Endometrium (tissue), 2 donors: ENCODE measurements at regions not wholly inside any gene's neighbourhood (a gene's known extent, or its start where the extent isn't known, plus 50 kb on each side); places are given as distances from the start of the nearest gene placed in this dataset.

Source experiments
- FAIRE-seq: peaks from 2 replicates; lab custom pipeline; 2012; peaks lifted over from hg19 to GRCh38; lab: Jason Lieb, UNC
- donor health status: control.
- donor health status: control.

- no peak for FAIRE-seq
Observed at GRCh38 chr2:145041706-145042105, 521.8 kb upstream of the ZEB2 start.

GRCh38 chr2:145040433-145040832, 520.5 kb upstream of the ZEB2 start:
- no peak for FAIRE-seq

GRCh38 chr2:145038041-145038525, 518.2 kb upstream of the ZEB2 start:
- FAIRE-seq: no peak

- FAIRE-seq: no peak
Observed at GRCh38 chr2:145036421-145037011, 516.6 kb upstream of the ZEB2 start.

- no peak for FAIRE-seq
Observed at GRCh38 chr2:145034511-145034910, 514.6 kb upstream of the ZEB2 start.

- FAIRE-seq: no peak
Observed at GRCh38 chr2:145033438-145033837, 513.5 kb upstream of the ZEB2 start.

GRCh38 chr2:145032791-145033190, 512.9 kb upstream of the ZEB2 start:
- FAIRE-seq: no peak

- FAIRE-seq: no peak
Observed at GRCh38 chr2:145029873-145030272, 510.0 kb upstream of the ZEB2 start.

GRCh38 chr2:145029081-145029480, 509.2 kb upstream of the ZEB2 start:
- no peak for FAIRE-seq

GRCh38 chr2:145028101-145028920, 508.4 kb upstream of the ZEB2 start:
- no peak for FAIRE-seq

- no peak for FAIRE-seq
Observed at GRCh38 chr2:145026456-145027455, 506.8 kb upstream of the ZEB2 start.

GRCh38 chr2:145025382-145025781, 505.5 kb upstream of the ZEB2 start:
- no peak for FAIRE-seq

GRCh38 chr2:145023334-145023934, 503.5 kb upstream of the ZEB2 start:
- no peak for FAIRE-seq

- no peak for FAIRE-seq
Observed at GRCh38 chr2:145022666-145023333, 502.9 kb upstream of the ZEB2 start.

- FAIRE-seq: no peak
Observed at GRCh38 chr2:145021962-145022665, 502.2 kb upstream of the ZEB2 start.

GRCh38 chr2:145020694-145021093, 500.8 kb upstream of the ZEB2 start:
- FAIRE-seq: no peak

GRCh38 chr2:145020139-145020538, 500.2 kb upstream of the ZEB2 start:
- no peak for FAIRE-seq

- FAIRE-seq: no peak
Observed at GRCh38 chr2:145018502-145018901, 498.6 kb upstream of the ZEB2 start.

- no peak for FAIRE-seq
Observed at GRCh38 chr2:145017149-145017548, 497.2 kb upstream of the ZEB2 start.

GRCh38 chr2:145016711-145017110, 496.8 kb upstream of the ZEB2 start:
- no peak for FAIRE-seq

GRCh38 chr2:145015561-145015960, 495.6 kb upstream of the ZEB2 start:
- FAIRE-seq: no peak
